Activated T-helper 2 cell treated with anti-CD3 and anti-CD28 coated beads, Interferon-gamma antibody, Interleukin-2, Interleukin-4, amounts not matched to agents 10 μg/mL and 5 μg/mL and 100 μg/mL, durations not matched to agents 14 hours and 24 hours and 36 hours (primary cell): ENCODE measurements at regions not wholly inside any gene's neighbourhood (a gene's known extent, or its start where the extent isn't known, plus 50 kb on each side); places are given as distances from the start of the nearest gene placed in this dataset.

Experiments used
- DNase-seq: peaks from one replicate; pipeline ENCODE4 v3.0.0; 2021; ENCODE audit warnings: low spot score
- H3K27ac Mint-ChIP-seq: one replicate; pipeline ENCODE4 v1.8.0; 2021; ENCODE audit warnings: mixed read lengths
- H3K27me3 Mint-ChIP-seq: one replicate; pipeline ENCODE4 v1.8.0; 2021; ENCODE audit warnings: low read depth, mixed read lengths
- H3K36me3 Mint-ChIP-seq: one replicate; pipeline ENCODE4 v1.8.0; 2021; ENCODE audit warnings: low read depth, mixed read lengths
- H3K4me1 Mint-ChIP-seq: one replicate; pipeline ENCODE4 v1.8.0; 2021; ENCODE audit warnings: low read depth, mixed read lengths
- H3K4me3 Mint-ChIP-seq: one replicate; pipeline ENCODE4 v1.8.0; 2021; ENCODE audit warnings: low read depth, mild to moderate bottlenecking, moderate library complexity, mixed read lengths
- H3K9me3 Mint-ChIP-seq: one replicate; pipeline ENCODE4 v1.8.0; 2021; ENCODE audit warnings: mixed read lengths
- intact Hi-C: fragments of 100-400 bp; cut with micrococcal nuclease; formaldehyde crosslinking; loops from one replicate; pipeline ENCODE4 v1.15.1; 2023

DNA sequence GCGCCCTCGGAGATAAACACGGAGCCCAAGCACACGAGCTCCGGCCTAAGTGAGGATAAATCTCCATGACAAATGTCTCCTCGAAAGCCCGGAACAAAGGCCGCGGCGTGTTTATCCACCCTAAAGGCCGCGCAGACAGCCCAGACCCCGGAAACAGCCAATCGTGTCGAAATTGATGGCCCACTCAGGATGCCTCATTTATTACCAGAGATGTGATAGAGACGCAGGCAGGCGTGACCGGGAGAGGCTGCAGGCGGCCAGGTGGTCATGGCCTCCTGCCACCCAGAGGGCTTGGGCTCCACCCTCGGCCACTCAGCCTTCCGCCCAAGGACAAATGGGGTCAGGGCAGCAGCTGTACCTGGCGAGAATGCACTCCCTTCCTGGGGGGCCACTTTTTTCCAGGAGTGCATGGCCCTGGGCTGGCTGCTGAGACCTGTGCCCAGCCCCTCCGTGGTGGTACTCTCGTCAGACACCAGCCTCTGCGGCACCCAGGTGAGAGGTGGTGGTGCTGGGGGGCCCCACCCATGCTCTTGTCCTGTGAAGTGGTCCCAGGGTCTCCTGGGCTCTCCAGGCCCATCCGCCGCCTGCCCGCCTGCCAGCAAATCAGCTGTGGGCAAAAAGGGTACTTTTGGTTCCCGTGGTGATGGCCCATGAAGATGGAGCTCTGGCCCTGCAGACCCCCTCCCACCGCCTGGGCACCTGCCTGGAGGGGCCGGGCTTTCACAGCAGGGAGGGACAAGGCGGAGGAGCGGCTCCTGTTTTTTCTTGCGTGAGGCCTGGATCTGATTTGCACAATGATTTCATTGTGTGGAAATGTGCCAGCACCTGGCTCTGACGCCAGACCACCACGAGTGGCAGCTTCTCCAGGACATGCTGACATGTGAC is 211.5 kb upstream of the C14orf180 start:
- no peak for DNase-seq
- Mint-ChIP-seq H3K9me3 (no peaks in the 10 kb centered on the region), H3K27ac (no peak overlapping the region), H3K36me3 (no peaks in the 10 kb centered on the region), H3K4me1 (no peaks in the 10 kb centered on the region), H3K27me3 (no peaks in the 10 kb centered on the region), H3K4me3 (no peak overlapping the region)
- intact Hi-C loops: no loop called here

DNA sequence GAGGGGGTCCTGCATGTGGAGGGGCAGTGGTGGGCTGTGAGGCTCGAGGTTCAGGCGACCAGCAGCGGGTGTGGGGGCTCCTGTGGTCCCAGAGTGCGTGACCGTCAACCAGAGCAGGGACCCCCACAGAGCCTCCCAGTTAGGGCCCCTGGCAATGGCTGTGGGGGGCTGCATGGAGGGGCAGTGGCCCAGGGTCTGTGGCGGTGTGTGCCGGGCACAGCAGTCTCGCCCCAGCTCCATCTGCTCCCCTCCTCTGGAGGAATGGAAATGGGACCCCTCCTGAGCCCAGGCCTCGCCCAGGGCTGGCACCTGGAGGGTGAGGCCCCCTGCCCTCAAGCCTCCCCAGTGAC is 210.8 kb upstream of the C14orf180 start:
- intact Hi-C loops: no loop called here
- no peak overlapping the region for H3K27ac Mint-ChIP-seq
- H3K9me3 Mint-ChIP-seq: no peaks in the 10 kb centered on the region
- H3K4me1 Mint-ChIP-seq: no peaks in the 10 kb centered on the region
- H3K4me3 Mint-ChIP-seq: no peak overlapping the region
- DNase-seq: no peak
- no peaks in the 10 kb centered on the region for H3K36me3 Mint-ChIP-seq
- H3K27me3 Mint-ChIP-seq: no peaks in the 10 kb centered on the region

DNA sequence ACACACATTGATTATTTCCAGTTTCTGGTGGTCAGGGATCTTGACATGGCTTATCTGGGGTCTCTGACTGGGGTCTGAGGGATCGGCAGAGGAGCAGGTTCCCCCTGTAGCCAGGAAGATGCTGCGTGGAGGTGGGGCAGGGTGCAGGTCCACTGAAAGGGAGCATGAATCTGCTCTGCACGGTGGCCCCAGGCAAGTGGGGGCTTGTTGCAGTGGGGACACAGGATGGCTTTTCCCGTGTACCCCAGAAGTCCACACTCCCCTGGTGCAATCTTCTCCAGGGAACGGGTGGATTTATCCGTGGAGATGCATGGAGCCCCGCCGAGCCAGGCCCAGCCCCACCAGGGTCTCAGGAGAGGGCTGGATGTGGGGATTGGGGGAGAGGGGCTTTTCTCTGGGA is 210.4 kb upstream of the C14orf180 start:
- no peak overlapping the region for H3K27ac Mint-ChIP-seq
- H3K4me3 Mint-ChIP-seq: no peak overlapping the region
- H3K9me3 Mint-ChIP-seq: no peaks in the 10 kb centered on the region
- no peaks in the 10 kb centered on the region for H3K36me3 Mint-ChIP-seq
- no peaks in the 10 kb centered on the region for H3K4me1 Mint-ChIP-seq
- DNase-seq: no peak
- H3K27me3 Mint-ChIP-seq: no peaks in the 10 kb centered on the region
- intact Hi-C loops: no loop called here

DNA sequence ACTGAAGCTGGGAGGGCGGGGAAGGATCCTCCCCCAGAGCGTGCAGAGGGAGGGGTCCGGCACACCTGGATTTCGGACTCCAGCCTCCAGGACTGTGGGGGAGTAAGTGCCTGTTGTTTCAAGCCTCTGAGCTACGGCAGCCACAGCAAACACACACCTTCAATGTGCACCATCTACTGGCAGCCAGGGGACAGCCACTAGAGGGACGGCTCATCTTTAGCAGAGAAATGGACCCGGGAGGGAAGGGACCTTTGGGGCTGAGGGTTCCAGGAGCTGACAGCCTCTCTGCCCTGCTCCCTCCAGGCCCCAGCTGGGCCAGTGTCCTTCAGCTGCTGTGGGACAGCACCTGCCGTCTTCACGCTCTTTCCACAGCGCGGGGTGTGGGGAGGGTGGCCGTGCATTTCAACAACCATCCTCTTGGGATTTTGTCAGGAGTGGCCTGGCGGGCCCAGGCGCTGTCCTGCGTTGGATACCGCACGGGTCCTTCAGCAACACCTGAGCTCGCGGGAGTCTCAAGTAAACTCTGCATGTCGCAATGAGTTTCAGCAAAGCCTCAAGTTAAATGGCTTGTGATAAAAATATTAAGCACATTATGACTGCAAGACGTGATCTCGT is 209.2 kb upstream of the C14orf180 start:
- Mint-ChIP-seq H3K36me3 (no peaks in the 10 kb centered on the region), H3K27ac (no peak overlapping the region), H3K4me3 (no peak overlapping the region), H3K27me3 (no peaks in the 10 kb centered on the region), H3K4me1 (no peaks in the 10 kb centered on the region), H3K9me3 (no peaks in the 10 kb centered on the region)
- DNase-seq: no peak
- intact Hi-C loops: no loop called here

DNA sequence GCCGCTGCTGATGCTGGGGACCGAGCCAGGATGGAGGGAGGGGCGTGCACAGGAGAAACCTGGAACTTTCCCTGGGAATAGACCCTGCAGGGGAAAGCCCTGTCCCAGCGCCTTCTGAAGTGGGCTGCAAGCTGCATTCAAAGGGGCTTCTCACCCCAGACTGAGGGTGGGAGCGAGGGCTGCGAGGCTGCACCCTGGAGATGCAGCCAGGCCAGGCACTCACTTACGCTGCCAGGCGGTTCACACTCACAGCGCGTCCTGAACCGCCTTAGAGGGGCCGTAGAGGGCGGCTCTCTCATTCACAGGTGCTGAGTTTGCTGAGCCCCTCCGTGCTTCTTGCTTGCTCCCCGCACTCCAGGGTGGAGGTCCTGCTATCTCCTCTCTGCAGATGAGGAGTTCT is 208.5 kb upstream of the C14orf180 start:
- no peak for DNase-seq
- Mint-ChIP-seq H3K9me3 (no peaks in the 10 kb centered on the region), H3K36me3 (no peaks in the 10 kb centered on the region), H3K27ac (no peak overlapping the region), H3K27me3 (no peaks in the 10 kb centered on the region), H3K4me1 (no peaks in the 10 kb centered on the region), H3K4me3 (no peak overlapping the region)
- intact Hi-C loops: no loop called here

DNA sequence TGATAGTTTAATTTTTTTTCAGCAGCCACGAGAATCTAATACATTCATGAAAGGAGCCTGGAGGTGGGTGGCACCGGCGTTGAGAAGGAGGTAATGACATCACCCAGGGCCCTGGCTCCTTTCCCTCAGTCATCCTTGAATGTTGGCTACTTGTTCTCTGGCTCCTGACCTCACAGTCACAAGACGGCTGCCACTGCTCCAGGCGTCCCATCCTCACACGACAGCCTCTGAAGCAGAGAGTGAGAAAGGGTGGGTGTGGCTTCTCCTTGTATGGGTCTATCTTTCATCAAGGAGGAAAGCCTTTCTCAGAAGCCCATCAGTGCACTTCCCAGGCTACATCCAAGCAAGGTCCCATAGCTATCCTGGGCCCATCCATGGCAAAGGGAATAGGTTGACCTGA is 207.6 kb upstream of the C14orf180 start:
- H3K36me3 Mint-ChIP-seq: no peaks in the 10 kb centered on the region
- no peaks in the 10 kb centered on the region for H3K4me1 Mint-ChIP-seq
- H3K9me3 Mint-ChIP-seq: no peaks in the 10 kb centered on the region
- H3K27me3 Mint-ChIP-seq: no peaks in the 10 kb centered on the region
- intact Hi-C loops: no loop called here
- H3K4me3 Mint-ChIP-seq: no peak overlapping the region
- no peak overlapping the region for H3K27ac Mint-ChIP-seq
- no peak for DNase-seq

DNA sequence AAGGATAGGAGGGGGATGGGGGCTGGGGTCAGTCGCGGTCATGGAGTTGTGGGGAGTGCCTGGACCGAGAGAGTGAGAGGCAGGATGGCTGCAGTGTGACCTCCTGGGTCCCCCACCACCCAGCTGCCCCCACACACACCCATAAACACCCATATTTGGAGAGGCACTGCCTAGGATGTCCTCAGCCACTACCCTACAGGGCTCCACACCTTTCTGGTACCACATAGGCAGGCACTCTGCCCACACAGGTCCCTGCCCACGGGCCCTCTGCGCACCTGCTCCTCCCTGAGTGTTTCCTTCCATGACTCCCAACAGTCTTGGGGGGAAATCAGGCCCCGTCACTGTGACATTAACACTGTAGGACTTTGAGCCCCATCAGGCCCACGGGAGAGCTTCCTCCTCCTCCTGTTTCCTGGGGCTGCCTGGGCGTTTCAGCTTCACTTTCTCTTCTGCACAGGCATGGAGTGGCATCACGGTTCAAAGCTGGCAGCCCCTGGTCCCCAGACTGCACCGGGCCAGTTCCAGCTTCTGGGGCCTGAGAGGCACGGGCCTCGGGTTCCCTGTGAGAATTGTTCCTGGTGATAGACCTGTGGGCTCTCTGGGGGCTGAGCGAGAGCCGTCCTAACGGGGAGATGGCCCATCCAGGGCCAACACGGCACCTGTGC is 207.0 kb upstream of the C14orf180 start:
- Mint-ChIP-seq H3K36me3 (no peaks in the 10 kb centered on the region), H3K4me1 (no peaks in the 10 kb centered on the region), H3K27ac (no peak overlapping the region), H3K4me3 (no peak overlapping the region), H3K27me3 (no peaks in the 10 kb centered on the region), H3K9me3 (no peaks in the 10 kb centered on the region)
- DNase-seq: no peak
- intact Hi-C loops: no loop called here

DNA sequence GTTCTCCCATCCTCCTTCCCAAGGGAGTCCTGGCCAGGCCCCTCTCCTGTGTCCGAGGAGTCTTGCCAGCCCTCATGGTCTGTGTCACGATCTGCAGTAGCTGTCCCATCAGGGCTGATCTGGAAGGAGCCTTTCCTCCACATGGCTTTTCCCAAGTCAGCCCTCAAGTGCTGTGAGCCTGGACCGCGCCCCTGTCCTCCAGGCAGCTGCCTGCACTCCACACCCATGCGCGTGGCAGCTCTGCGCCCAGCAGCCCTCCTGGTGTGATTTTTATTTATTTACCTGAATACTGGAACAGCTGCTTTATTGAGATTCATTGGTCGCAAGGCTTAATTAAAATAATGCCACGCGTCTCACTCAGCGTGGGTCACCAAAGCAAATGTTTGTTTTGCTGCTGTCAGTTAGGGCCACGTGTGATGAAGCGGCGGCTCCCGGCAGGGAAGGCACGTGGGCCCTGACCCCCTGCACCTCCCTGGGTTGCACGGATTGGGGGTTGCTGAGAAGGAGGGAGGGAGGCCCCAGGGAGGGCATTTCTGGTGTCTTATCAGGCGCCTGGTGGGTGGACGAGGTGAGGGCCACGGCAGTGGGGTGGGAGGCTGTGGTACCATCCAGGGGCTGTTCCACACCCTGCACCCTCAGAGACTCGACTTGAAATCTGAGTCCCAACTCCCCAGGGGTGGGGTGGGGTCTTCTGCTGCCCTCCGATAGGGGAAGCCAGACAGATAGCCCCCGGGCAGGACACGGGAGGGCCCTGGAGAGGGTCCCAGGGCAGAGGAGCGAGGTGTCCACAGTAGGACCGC is 206.3 kb upstream of the C14orf180 start:
- no peak for DNase-seq
- Mint-ChIP-seq H3K36me3 (no peaks in the 10 kb centered on the region), H3K9me3 (no peaks in the 10 kb centered on the region), H3K4me1 (no peaks in the 10 kb centered on the region), H3K27me3 (no peaks in the 10 kb centered on the region), H3K4me3 (no peak overlapping the region), H3K27ac (no peak overlapping the region)
- intact Hi-C loops: no loop called here

DNA sequence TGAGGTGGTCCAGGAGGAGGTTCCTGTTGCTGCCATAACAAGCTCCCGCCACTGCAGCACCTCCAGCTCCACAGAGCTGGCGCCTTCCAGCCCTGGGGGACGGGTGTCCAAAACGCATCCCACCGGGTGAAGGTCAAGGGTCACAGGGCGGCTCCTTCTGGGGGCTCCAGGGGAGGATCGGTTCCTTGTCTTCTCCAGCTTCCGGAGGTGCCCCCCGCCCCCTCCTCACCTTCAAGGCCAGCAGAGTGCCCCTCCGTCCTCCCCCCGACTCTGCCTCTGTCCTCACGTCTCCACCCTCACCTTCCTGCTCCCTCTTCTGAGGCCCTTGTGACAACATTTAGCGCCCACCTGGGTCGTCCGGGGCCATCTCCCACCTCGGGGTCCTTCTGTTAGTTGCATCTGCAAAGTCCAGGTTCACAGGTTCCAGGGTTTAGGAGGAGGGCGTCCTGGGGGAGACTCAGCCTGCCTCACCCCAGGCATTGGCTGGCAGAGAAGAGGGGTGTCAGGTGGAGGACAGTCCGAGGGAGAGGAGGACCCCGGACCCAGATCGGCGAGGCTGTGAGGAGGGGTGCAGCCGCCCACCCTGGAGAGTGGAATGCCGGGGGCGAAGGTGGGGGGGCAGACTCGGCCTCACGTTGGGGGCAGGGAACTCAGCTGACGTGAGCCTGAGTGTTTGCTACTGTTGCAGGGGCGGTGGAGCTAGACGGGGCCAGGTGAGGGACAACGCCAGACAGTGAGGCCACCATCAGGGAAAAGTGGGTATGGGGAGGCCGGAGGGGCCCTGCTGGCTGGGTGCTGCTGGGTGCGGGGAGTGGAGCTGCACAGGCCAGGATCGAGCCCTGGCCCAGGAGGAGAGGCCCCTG is 205.5 kb upstream of the C14orf180 start:
- H3K4me1 Mint-ChIP-seq: no peaks in the 10 kb centered on the region
- intact Hi-C loops: no loop called here
- H3K36me3 Mint-ChIP-seq: no peaks in the 10 kb centered on the region
- no peak overlapping the region for H3K27ac Mint-ChIP-seq
- H3K27me3 Mint-ChIP-seq: no peaks in the 10 kb centered on the region
- no peak for DNase-seq
- no peak overlapping the region for H3K4me3 Mint-ChIP-seq
- H3K9me3 Mint-ChIP-seq: no peaks in the 10 kb centered on the region

DNA sequence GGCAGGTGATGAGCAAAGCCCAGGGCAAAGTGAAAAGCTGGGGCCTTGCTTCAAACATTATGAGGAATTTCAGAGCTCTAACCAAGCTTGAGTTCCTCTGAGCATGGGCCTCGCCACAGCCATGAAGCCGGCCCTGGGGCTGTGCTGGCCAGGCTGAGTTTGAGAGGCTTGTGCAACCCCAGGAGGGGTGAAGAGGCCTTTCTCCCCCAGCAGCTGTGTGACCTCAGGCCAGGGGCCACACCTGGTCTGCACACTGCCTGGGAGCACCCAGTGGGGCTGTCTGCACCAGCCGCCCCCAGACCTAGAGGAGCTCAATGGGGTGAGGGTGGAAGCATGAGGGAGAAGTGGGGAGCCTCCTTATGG is 204.9 kb upstream of the C14orf180 start:
- H3K9me3 Mint-ChIP-seq: no peaks in the 10 kb centered on the region
- no peak for DNase-seq
- H3K4me1 Mint-ChIP-seq: no peaks in the 10 kb centered on the region
- no peaks in the 10 kb centered on the region for H3K27me3 Mint-ChIP-seq
- intact Hi-C loops: no loop called here
- H3K36me3 Mint-ChIP-seq: no peaks in the 10 kb centered on the region
- no peak overlapping the region for H3K27ac Mint-ChIP-seq
- no peak overlapping the region for H3K4me3 Mint-ChIP-seq

DNA sequence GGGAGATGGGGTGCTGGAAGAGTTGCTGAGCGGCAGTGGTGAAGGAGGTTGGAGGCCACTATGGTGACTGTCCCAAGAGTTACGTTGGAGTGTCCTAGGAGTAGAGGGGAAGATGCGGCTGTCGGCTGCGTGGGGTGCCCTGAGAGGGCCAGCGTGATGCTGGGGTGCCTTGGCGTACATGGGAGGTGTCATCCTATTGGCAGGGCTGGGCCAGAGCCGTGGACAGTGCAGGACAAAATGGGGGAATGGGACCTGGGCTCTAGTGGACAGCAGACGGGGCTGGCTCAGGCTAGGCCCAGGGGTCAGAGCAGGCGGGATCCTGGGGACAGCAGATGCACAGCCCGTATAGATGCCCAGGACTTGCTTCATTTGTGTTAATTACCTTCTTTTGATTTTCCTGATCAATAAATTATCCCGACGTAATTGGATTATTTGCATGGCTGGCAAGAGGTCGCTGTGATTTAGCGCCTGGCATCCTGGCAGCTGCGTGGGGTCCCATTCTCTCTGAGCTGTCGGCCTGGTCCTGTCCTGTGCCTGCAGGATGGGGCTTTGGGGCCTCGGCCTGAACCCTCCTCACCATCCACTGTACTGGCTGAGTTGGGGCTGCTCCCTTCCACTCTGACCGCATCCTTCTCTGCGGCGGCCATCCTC is 203.9 kb upstream of the C14orf180 start:
- Mint-ChIP-seq H3K27me3 (no peaks in the 10 kb centered on the region), H3K9me3 (no peaks in the 10 kb centered on the region), H3K4me3 (no peak overlapping the region), H3K36me3 (no peaks in the 10 kb centered on the region), H3K27ac (no peak overlapping the region), H3K4me1 (no peaks in the 10 kb centered on the region)
- no peak for DNase-seq
- intact Hi-C loops: no loop called here
